Effector CD8-positive, alpha-beta T cell (primary cell): ENCODE measurements at regions not wholly inside any gene's neighbourhood (a gene's known extent, or its start where the extent isn't known, plus 50 kb on each side); places are given as distances from the start of the nearest gene placed in this dataset.

Experiments used
- DNase-seq: peaks from one replicate; lab custom pipeline; 2025; lab: John Stamatoyannopoulos, UW

DNA sequence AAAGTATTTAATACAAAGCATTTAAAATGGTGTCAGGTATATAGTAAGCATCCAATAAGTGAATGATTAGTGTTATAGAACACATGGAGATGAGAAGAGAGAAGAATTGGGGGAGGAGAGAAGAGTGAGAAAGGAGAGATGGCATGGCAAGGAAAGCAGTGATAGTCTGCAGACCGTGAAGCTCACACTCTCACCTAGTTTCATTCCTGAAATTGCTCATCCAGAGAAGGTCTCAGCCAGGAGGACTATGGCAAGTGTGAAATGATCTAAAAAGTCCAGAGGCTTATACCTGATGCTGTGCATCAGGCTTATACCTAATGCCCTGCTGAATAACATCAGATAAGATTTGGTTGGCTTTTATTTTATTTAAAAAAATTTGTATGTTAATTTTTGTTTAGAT is 351.6 kb upstream of the KLF12 start:
- no peak for DNase-seq

- no peak for DNase-seq
These were observed 344.9 kb upstream of the KLF12 start for GRCh38 chr13:74479124-74479523.

DNA sequence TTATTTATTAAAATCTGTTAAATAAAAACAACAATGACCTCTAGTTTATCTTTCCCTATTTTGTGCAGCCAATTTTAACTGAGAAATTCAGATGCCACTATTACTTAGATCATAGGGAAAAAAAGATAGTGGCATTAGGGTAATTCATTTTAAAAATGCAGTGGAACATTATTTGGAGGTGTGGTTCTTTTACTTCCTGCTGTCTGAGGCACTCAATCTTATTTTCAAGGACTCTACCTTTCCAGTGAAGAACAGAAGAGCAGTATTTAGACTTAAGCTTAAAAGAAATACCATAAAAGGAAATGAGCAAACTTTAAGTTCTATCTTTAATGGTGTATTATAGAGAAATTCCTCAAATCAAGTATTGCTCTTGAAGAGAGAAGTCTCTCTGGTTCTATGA is 342.6 kb upstream of the KLF12 start:
- no peak for DNase-seq

- DNase-seq, result no peak
These were observed 342.2 kb upstream of the KLF12 start for GRCh38 chr13:74476365-74476764.

- no peak for DNase-seq
These were observed 332.7 kb upstream of the KLF12 start for GRCh38 chr13:74466864-74467263.

GRCh38 chr13:74466020-74466419 is 331.8 kb upstream of the KLF12 start:
- DNase-seq, result no peak

GRCh38 chr13:74465271-74465670 is 331.1 kb upstream of the KLF12 start:
- no peak for DNase-seq

DNA sequence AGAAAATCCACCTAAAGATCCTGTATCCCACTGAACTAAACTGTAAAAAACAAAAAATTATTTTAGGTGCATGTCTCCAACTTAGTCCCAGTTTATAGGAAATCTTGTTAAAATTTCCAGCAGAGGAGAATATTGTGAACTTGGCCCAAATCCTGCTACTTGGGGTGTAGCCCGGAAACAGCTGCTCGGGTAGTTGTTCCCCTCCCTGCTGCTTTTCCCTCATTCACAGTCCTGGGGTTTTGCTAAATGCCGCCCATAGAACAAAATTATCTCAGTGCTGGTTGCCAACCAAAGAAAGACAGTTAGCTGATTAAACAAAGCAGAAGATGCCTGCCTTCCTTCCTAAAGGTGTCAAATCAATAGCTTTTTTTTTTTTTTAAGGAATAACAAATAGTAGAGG is 330.5 kb upstream of the KLF12 start:
- DNase-seq, result no peak

GRCh38 chr13:74461011-74461410 is 326.8 kb upstream of the KLF12 start:
- no peak for DNase-seq

GRCh38 chr13:74452881-74453280 is 318.7 kb upstream of the KLF12 start:
- no peak for DNase-seq

- DNase-seq, result no peak
These were observed 318.0 kb upstream of the KLF12 start for GRCh38 chr13:74452176-74452575.

DNA sequence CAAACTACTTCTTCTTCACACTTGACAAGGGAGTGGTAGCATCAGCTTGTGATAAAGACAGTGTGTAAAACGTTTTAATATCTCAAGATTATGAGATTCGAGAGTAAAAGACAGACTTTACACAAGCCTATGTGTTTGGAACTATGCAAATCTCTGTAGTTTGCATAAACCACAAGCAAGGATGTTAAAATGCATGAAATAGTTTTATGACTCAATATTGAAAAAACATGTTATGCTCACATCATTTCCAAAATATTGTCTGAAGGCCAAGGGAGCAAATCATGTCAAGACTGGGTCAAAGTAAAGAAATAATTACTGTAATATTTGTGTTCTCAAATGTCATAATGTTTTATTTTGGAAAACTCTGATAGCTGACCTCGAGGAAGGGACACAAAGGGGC is 316.8 kb upstream of the KLF12 start:
- DNase-seq, result no peak

- no peak for DNase-seq
These were observed 316.3 kb upstream of the KLF12 start for GRCh38 chr13:74450525-74450845.

DNA sequence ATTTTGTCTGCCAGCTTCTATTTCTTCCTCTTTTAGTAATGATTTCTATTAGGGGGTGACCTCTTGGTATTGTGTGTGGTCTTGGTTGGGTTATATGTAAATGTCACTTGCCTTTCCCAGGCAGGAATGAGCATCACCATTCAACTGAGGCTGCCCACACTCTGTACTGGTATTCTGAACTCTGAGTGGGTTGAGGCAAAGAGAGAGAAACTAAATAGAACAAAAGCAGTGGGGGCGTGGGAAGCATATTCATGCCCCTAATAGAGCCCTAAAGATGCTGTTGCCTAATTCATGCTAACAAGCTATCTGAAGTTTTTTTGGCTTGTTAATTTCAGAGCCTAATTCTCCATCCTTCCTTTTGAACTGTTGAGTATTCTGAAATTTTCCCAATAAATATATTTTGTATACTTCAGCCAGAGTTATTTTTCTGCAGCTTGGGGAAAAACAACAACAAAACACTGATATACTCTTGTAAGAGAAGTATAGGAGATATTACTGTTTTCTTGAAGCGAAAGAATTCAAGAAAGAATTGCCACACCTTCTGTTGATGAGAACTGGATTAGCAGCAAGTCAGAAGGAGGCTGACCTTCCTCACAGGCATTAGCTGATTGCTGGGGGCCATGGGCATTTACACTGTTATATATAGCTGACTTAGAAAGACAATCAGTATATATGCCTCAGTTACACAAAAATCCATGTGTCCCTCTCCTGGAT is 315.8 kb upstream of the KLF12 start:
- DNase-seq, result no peak

DNA sequence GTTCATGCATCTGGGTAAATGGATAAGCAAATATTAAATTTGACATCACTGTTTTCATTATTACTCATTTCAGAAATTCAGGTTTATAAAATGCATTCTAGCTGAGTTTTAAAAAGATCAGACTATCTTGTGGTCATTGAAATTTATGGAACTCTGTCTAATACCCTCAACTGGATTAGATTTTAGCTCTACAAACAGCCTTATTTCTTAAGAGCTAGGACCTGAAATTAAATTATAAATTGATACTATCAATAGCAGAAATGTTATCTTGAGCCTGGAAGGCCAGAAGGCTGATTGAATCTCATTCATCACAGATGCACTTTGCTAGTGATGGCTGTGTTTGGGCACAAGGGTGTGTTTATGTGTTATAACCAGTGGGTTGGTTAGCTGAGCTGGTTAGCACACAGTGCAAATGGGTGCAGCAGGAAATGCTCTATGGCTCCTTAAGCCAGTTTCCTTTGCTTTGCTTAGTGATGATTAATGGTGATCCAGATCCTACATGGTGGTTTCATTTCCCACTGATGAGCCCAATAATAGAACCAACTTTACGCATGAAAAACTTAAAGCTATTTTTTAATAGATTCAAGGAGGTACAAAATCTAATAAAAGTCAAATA is 310.8 kb upstream of the KLF12 start:
- no peak for DNase-seq

DNA sequence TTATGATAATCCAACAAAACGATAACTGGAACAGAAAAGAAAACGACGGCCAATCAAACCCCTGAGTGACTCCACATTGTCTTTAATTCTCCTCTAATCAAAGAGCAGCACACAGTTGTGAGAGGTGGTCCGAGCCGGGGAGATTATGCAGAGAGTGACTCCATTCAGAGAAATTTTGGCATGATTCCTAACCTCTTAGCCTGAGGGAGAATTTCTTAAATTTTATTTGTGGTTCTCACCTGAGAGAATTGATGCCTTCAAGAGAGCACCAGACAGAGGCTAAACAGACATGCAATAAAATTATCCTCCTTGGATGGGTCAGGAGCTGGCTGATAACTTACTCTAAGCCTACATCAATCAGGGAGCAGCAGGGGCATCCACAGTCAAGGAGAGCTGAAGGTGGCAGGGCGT is 310.0 kb upstream of the KLF12 start:
- DNase-seq, result no peak

DNA sequence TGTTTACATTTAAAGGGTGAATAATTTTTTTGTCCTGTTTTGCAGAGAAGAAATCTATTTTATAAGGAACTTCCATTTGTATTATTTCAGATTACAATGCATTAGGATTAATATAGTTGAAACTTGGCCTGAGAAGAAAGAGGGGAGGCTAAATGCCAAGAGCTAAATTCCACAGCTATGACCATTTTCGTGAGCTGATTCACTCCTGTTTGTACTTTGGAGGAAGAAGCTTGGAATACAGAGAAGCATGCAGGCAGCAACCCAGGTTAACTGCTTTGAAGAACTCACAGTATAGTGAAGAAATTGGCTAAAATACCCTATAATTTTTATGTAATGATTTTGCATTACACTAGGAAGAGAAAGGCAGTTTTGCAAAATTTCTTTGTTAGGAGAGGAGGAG is 309.4 kb upstream of the KLF12 start:
- no peak for DNase-seq

GRCh38 chr13:74442751-74443150 is 308.5 kb upstream of the KLF12 start:
- no peak for DNase-seq

GRCh38 chr13:74438901-74439300 is 304.7 kb upstream of the KLF12 start:
- DNase-seq, result no peak

- no peak for DNase-seq
These were observed 300.6 kb upstream of the KLF12 start for GRCh38 chr13:74434782-74435181.

GRCh38 chr13:74424455-74424854 is 290.3 kb upstream of the KLF12 start:
- no peak for DNase-seq

DNA sequence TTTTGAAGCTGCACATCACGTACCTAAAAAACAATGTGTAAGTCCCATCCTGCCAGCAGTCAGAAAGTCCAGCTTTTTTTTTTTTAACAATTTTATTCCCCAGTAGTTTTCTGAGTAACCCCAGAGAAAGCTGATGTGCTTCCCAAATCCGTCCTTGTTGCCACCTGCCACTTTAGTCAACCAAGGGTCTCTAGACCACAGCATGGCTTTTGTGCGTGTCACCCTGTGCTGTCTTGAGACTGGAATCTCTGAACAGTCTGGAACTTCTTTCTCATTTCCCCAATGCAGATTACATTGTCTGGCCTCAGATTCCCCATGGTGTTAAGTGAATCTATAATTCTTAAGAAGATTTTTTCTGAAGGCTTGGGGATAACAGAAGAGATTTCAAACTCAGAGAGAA is 289.2 kb upstream of the KLF12 start:
- DNase-seq, result no peak

GRCh38 chr13:74414458-74414857 is 280.3 kb upstream of the KLF12 start:
- no peak for DNase-seq

- no peak for DNase-seq
These were observed 279.3 kb upstream of the KLF12 start for GRCh38 chr13:74413482-74413881.
